Activated CD8-positive, alpha-beta memory T cell treated with anti-CD3 and anti-CD28 coated beads, Interleukin-2, amount 50 U/mL, for 48 hours (primary cell): ENCODE measurements at regions not wholly inside any gene's neighbourhood (a gene's known extent, or its start where the extent isn't known, plus 50 kb on each side); places are given as distances from the start of the nearest gene placed in this dataset.
"Not testable (repeated sequence)": the region's sequence is repeated elsewhere in the genome, so short reads cannot be mapped to it uniquely, and the experiment has no call there.

Experiments used
- DNase-seq: peaks from one replicate; pipeline ENCODE4 v3.0.0-alpha.2; 2020

DNA sequence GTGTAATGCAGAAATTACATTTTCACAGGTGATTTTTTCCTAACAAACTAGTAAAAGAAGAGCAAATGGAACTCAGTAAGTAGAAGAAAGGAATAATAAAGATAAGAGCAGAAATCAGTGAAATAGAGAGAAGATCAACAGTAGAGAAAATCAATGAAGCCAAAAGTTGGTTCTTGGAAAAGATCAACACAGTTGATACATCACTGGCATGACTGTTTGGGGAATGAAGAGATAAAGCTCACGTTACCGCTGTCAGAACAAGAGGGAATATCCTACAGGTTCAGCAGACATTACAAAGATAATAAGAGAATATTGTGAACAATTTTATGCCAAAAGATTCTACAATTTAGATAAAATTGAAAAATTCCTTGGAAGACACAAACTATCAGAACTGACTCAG, 146.4 kb downstream of the ACTR3B start:
- no peak for DNase-seq

DNA sequence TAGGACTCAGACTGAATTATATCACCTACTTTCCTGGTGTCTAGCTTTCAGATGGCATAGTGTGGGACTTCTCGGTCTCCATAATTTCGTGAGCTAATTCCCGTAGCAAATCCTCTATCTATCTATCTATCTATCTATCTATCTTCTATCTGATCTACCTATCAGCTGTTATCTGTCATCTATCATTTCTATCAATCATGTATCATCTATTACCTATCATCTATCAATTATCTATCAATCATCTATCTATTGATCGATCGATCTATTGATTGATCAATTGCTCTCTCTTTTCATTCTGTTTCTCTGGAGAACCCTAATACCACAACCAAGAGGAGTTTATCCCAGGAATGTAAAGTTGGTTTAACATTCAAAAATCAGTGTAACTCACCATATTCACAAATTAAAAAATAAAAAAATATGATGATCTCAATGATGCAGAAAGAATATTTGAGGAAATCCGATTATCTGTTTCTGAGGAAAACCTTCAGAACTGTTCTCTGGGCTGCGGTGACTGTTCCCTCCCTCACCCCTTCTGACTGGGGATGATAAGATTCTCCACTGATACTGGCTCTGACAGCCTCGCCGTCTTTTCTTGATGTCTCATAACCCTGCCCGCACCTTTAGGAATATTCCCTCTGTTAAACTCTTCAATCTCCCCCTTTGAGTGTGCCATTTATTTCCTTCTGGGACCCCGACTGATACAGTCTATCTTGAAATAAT, 147.7 kb downstream of the ACTR3B start:
- no peak for DNase-seq

DNA sequence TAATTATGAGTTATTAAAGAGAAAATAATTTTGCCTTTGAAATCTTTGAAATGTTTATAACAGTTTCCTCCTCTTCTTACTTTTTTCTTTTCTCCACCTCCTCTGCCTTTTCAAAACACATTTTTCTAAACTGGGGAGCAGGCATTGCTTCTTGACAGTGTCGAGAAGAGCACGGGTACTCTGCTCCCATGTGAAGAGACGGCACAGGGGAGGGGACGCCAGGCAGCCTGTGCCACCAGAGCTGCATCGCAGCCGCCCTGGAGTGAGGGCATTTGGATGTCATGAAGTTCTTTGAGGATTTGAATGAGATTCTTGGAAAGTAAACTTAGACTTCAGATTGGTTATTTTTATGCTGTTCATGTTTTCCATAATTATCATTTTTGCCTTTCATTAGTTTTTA, 149.7 kb downstream of the ACTR3B start:
- DNase-seq = no peak

DNA sequence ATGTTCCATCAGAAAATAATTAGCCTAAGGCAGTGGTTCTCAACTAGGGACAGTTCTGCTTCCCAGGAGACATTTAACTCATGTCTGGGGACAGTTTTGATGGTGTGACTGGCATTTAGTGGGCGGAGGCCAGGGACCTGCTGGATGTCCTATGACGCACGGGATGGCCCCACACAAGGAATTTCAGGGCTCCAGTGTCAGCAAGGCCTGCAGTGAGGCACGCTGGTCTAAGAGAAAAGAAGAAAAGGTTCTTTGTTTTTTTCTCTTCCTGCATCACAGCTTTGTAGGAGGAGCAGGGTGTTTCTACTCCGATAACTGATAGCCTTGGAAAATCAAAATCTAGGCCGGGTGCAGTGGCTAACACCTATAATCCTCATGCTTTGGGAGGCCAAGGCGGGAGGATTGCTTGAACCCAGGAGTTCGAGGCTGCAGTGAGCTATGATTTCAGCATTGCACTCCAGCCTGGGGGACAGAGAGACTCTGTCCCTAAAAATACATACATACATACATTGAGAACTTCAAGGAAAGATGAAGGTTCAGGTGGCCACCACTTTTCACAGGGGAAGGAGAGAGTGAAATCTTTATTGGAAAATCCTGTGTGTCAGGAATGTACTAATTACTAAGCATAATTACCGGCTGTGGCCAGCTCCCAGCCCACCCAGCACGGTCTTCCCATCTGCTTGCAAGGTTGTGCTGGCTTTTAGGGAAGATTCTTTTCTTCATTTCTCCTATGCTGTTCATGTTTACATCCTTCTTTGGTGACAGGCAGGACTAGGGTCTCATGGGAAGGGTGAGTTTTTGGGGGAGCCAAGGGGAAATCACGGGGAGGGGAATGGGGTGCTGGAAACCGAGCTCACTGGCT, 150.4 kb downstream of the ACTR3B start:
- DNase-seq = no peak

DNA sequence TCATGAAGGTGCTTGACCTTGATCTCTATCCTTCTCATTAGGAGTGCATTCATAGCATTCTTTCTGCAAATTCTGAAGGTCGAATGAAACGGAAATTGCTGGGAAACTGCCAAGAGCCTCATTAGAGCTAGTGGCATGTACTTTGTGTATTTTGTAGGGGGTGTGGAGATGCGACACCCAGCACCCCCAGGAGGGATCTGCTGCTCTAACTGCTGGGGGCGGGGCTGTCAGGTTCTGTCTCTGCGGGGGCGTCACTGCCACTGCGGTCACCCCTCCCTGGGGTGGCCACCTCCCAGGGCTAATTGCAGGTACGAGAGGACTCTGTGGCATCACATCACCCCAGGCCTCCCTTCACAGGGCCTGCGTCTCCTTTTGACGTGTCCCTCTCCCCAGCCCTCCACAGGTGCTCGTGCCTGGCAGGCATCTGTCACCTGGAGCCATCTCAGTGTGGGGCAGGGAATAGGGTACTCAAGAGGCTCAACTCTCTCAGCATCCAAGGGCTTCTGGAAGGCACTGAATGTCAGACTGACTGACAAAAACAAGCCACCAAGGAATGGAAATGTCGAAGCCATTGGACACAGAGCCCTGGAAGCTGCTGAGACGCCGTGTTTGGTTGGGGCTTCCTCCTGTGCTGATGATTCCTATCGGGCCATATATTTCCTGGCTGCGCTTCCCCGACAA, 151.1 kb downstream of the ACTR3B start:
- no peak for DNase-seq

DNA sequence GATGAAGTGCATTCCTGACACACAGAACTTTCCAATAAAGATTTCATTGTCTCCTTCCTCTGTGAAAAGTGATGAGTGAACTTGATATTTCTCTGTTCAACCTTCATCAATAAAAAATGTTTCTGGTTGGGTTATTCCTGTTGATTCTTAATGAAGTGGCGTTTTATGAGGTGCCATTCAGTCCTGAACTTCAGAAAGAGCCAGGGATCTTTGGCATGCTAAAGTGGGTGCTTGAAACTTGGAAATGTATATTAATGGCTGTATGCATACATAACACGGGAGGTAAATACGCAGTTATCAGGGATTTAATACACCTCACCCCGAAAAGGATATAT, 151.6 kb downstream of the ACTR3B start:
- DNase-seq = no peak

DNA sequence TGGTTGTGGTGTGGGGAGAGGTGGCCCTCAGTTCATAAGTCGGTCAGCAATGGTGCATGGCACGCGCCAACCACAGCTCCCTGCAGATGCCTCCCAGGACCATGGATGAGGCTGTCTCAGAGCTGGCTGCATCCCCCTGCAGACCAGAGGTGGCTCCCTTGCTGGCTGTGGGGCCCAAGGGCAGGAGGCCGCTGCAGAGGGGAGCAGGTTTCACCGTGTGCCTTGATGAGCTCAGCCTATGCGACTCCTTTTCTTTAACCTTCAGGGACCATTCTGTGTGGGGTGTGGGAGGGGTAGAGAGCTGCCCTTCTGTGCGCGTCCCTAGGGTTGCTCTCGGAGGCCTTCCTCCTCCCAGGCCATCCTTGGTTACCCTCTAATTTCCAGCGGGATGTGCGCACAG, 152.4 kb downstream of the ACTR3B start:
- no peak for DNase-seq

DNA sequence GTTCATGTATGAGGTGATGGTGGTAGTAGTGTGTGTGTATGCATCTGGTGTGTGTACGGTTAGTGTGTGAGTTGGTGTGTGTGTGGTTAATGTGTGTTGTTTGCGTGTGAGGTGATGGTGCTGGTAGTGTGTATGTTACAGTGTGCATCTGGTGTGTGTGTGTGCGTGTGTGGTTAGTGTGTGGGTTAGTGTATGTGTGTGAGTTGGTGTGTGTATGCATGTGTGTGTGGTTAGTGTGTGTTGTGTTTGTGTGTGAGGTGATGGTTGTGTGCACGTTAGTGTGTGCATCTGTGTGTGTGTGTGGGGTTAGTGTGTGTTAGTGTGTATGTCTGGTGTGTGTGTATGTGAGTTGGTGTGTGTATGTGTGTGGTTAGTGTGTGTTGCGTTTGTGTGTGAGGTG, 153.0 kb downstream of the ACTR3B start:
- no peak for DNase-seq

DNA sequence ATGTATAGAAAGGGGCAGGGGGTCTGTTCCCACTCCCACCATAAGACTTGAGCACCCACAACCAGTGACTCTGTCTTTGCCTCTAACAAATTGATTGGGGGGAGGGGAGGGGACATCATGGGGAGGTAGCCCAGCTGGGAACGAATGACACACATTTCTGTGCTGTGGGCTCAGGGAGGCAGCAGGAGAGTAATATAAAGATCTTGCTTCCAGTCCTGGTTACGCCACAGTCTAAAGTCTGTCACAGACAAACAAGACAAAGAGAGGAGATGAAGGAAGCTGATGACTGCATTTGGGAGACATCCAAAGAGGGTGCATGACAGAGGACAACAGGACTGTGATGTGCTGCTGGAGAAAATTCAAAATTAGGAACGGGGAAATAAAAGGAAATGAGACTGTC, 153.9 kb downstream of the ACTR3B start:
- DNase-seq = no peak

DNA sequence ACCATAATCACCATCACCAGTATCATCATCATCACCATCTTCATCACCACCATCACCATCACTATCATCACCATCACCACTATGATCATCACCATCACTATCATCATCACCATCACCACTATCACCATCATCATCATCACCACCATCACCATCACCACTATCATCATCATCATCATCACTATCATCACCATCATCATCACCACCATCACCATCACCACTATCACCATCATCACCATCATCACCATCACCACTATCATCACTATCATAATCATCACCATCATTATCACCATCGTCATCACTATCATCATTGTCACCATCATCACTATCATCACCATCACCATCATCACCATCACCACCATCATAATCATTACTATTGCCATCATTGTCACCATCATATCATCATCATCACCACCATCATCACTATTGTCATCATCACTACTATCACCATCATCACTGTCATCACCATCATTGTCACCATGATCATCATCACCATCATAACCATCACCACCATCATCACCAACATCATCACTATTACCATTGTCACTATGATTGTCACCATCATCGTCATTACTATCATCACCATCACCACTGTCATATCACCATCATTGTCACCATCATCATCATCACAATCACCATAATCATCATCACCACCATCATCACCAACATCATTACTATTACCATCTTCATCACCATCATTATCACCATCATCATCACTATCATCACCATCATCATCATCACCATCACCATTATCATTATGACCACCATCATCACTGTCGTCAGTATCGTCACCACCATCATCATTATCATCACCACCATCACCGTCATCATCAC, 154.7 kb downstream of the ACTR3B start:
- no peak for DNase-seq

DNA sequence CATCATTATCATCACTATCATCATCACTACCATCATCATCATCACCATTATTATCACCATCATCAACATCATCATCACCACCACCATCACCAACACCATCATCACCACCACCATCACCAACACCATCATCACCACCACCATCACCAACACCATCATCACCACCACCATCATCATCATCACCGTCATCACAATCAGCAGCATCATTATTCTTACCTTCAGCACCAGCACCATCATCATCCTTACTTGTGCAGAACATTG, 155.2 kb downstream of the ACTR3B start:
- not testable (repeated sequence) for DNase-seq

DNA sequence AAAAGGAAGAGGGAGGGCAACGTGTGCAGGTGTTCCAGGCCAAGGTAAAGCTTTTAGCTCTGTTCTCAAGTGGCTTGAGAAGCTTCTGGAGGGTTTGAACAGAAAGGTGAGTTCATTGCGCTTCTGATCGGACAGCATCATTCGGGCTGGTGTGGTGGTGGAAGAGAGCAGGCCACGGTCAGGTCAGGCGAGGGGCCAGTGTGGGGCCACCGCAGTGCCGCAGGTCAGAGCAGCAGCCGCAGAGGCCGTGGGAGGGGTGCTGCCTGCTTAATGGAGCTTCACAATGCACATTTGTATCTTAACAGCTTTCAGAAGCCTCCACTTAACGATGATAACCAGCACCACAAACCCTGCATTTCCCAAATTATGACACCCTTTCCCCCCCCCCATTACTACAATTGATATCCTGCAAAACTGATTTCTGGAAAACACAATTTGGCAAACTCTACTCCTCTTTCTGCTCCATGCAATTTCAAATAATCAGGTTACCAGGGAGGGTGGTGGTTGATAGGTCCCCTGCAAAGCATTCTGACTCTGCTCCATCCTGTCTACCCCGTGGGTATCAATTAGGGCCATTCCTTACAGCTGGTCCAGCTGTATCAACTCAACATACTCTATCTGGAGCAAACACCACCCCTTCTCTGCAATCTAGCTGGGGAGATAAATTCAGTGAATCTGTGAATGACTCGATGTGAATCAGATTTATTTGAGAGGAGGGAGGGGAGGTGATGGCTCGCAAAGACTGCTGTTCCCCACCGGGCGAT, 162.9 kb downstream of the ACTR3B start:
- DNase-seq = no peak

DNA sequence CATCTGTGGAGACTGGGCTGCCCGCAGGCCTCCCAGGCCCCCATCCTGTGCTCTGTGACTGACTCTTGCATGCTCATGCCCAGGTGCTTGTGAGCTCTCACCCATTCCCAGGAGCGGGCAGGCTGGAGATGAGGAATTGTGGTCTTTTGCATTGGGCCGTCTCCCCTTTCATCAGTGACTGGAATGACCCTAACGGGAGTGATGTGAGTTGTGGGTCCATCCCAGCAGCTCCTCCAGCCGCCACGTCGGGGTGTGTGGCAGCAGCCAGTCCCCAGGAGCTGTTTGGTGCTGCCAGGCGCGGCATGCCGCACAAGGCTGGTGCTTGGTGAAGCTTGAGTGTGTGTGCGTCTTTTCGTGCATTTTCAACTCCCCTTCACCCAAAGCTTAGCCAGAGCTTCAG, 164.2 kb downstream of the ACTR3B start:
- DNase-seq = no peak

DNA sequence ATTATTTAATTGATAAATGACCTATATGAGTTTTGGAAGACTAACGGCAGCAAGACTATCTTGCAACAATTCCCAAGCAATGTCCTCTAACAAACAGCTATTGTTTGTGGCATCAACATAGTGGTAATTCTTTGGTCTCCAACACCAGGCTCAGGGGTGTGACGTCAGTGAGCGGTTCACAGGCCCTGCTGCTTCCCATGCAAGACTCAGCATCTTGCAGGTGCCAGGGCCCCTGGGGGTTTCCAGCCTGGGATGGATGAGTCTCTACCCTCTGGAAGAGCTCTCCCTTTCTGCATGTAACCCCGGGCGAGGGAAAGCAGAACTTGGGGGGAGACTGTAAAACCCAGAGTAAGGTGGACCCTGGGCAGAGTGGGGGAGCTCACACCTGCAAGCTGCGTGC, 164.7 kb downstream of the ACTR3B start:
- no peak for DNase-seq

DNA sequence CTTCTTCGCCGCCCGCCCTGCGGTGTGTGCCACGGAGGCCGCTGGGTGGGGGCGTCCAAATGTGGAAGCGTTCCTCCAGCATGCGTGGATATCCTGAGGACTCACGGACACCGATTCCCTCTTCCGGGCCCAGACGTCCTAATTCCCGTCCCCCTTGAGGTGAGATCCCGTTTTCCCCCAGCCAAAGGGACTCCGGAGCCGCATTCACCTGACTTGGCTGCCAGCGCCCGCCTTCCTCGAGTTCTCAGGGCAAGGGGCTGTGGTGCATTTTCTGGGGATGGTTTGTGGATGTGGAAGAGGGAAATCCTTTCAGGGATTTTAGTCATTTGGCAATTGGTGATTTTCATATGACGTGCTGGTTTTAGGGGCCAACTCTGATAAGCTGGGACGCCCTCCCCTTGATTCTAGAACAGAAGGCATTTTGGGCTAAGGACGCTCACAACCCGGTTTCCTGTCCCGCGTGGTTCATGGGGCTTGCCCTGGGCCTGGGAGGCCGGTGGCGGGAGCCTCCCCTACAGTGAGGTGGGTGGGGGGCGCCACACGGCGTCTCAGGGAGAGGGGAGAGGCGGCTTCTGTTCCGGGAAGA, 165.4 kb downstream of the ACTR3B start:
- no peak for DNase-seq

DNA sequence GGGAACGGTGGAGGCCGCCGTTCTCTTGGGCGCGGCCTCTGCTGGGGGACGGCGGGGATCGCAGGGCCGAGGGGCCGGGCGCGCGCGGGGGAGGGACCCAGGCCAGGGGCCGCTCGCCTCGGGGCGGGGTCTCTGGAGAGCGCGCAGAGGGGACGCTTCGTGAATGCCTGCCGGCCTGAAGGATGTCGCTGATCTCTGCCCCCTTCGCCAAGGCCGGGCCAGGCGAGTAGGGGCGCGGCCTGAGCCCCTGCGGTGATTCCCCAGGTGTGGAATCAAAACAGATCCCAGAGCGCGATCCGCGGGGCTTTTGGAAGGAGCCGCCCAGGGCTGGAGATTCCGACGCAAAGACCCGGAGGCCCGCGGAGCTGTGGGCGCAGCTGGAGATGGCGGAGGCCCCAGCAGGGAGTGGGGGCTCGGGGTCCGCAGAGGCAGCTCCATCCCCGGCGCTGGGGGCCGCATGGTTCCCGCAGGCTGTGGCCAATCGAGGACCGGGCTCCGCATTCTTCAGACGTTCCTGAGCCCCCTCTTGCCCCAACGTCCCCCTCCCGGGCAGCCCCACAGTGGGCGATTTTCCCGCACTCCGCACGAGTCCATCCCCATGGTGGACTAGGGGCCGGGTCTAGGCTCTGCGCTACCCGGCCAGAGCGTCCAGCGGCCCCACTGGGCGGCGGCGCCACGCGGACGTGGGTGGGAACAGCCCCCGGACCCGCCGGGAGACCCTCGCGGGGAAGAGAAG, 166.0 kb downstream of the ACTR3B start:
- DNase-seq = no peak

DNA sequence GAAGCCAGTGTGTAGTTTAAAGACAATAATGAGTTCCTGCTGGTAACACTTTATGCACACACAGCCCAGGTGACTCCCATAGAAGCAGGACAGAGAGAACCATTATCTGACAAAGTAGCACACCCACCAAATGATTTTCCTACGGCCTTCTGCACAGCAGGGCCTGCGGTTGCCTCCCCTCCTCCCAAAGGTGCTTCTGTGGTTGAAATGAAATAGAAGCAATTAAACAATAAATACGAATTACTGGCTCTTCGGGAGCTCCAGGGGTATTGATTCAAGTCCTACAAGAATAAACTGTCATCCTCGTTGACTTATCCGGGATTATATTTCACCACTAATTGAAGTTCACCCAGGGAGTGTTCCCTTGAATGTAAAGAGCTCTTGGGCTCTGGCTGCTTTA, 172.1 kb downstream of the ACTR3B start:
- DNase-seq = no peak

DNA sequence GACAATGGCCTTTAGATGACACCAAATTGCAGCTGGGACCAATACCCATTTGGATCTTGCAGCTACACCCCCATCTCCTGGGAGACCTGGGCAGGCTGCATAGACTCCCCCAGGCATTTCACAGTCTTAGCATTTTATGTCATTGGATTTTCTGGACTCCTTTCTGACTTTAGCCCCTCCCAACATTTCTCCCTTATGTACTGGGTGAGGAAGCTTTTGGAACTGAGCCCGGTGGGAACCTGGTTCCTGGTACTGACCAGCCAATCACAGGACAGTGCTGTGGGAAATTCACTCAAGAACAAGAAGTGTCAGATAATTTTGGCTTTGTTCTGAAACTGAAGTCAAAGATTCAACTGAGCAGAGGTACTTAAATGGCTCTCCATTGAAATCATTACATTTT, 177.7 kb downstream of the ACTR3B start:
- DNase-seq = no peak

DNA sequence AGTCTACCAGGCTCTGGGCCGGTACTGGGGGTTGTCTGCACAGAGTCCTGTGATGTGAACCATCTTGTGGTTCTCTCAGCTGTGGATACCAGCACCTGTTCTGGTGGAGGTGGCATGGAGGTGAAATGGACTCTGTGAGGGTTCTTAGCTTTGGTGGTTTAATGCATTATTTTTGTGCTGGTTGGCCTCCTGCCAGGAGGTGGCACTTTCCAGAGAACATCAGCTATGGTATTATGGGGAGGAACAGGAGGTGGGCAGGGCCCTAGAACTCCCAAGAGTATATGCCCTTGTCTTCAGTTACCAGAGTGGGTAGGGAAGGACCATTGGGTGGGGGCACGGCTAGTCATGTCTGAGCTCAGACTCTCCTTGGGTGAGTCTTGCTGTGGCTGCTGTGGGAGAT, 187.1 kb downstream of the ACTR3B start:
- not testable (repeated sequence) for DNase-seq

DNA sequence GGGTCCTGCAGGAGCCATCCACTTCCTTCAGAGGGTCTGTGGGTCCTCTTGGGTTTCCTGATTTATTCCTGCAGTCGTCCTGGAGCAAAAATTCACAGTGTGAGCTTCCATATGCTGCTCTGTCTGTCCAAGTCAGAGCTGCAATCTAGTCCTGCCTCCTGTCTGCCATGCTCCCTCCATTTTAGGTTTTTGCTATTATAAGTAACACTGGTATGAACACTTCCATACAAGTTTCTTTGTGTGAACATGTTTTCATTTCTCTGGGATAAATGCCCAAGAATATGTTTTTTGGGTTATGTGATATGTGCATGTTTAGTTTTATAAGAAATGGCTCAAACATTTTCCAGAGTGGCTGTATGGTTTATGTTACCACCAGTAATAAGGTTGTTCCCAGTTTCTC, 188.1 kb downstream of the ACTR3B start:
- DNase-seq = no peak

DNA sequence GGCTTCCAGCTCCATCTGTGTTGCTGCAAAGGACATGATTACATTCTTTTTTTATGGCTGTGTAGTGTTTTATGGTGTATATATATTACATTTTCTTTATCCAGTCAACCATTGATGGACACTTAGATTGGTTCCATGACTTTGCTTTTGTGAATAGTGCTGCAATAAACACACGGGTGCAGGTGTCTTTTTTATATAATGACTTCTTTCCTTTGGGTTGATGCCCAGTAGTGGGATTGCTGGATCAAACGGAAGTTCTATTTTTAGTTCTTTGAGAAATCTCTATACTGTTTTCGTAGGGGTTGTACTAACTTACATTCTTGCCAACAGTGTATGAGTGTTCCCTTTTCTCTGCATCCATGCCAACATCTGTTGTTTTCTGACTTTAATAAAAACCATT, 189.7 kb downstream of the ACTR3B start:
- DNase-seq = no peak

DNA sequence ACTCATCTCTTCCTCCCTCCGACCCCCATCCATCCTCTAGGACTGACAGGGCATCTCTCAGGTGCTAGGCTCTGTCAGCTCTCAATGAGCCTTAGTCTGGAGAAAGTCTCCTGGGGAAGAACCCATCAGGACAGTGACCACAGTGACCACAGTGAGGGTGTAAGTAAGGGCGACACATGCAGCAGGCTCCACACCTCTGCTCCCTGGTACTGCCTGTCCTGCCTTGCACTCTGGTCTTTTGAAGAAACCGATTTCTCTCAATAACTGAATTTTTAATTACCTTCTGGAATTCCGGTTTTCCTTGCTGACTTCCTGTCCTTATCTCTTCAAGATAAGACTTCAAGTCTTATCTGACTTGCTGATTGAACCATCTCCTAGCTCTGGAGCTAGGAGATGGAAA, 190.2 kb downstream of the ACTR3B start:
- DNase-seq = no peak
